ENCODE measurements at regions not wholly inside any gene's neighbourhood (a gene's known extent, or its start where the extent isn't known, plus 50 kb on each side); places are given as distances from the start of the nearest gene placed in this dataset.

GRCh38 chr6:68160348-68160747 is 474.7 kb upstream of the ADGRB3 start:
- no peak for DNase-seq (ENCODE audit: low spot score)
- no peaks in the 10 kb centered on the region for H3K36me3 Mint-ChIP-seq (ENCODE audit: low read depth)
- no peak overlapping the region for H3K4me3 Mint-ChIP-seq (ENCODE audit: unreplicated experiment)
- no peak overlapping the region for H3K27ac Mint-ChIP-seq (ENCODE audit: unreplicated experiment)
- TF ChIP-seq CTCF (IDR thresholded peaks at IDR 0.05): no peak
- no peaks in the 10 kb centered on the region for H3K4me1 Mint-ChIP-seq (ENCODE audit: low read depth)
- H3K9me3 Mint-ChIP-seq (ENCODE audit: low read depth): peaks cover 14% of the 10 kb centered on the region
- H3K27me3 Mint-ChIP-seq (ENCODE audit: low read depth): no peaks in the 10 kb centered on the region

- H3K4me1 Mint-ChIP-seq (ENCODE audit: low read depth): no peaks in the 10 kb centered on the region
- H3K27me3 Mint-ChIP-seq (ENCODE audit: low read depth): no peaks in the 10 kb centered on the region
- TF ChIP-seq CTCF (IDR thresholded peaks at IDR 0.05): no peak
- H3K9me3 Mint-ChIP-seq (ENCODE audit: low read depth): peaks cover 14% of the 10 kb centered on the region
- no peaks in the 10 kb centered on the region for H3K36me3 Mint-ChIP-seq (ENCODE audit: low read depth)
- H3K4me3 Mint-ChIP-seq (ENCODE audit: unreplicated experiment): no peak overlapping the region
- H3K27ac Mint-ChIP-seq (ENCODE audit: unreplicated experiment): no peak overlapping the region
- DNase-seq (ENCODE audit: low spot score): no peak
These were observed 475.6 kb upstream of the ADGRB3 start for GRCh38 chr6:68159433-68159832.

- no peaks in the 10 kb centered on the region for H3K36me3 Mint-ChIP-seq (ENCODE audit: low read depth)
- no peak for TF ChIP-seq CTCF (IDR thresholded peaks at IDR 0.05)
- H3K27me3 Mint-ChIP-seq (ENCODE audit: low read depth): no peaks in the 10 kb centered on the region
- H3K9me3 Mint-ChIP-seq (ENCODE audit: low read depth): peaks cover 18% of the 10 kb centered on the region
- no peaks in the 10 kb centered on the region for H3K4me1 Mint-ChIP-seq (ENCODE audit: low read depth)
- no peak overlapping the region for H3K27ac Mint-ChIP-seq (ENCODE audit: unreplicated experiment)
- no peak for DNase-seq (ENCODE audit: low spot score)
- no peak overlapping the region for H3K4me3 Mint-ChIP-seq (ENCODE audit: unreplicated experiment)
These were observed 476.8 kb upstream of the ADGRB3 start for GRCh38 chr6:68158256-68158655.

- Mint-ChIP-seq H3K36me3 (ENCODE audit: low read depth) (no peaks in the 10 kb centered on the region), H3K9me3 (ENCODE audit: low read depth) (peaks cover 10% of the 10 kb centered on the region), H3K27ac (ENCODE audit: unreplicated experiment) (no peak overlapping the region), H3K27me3 (ENCODE audit: low read depth) (peaks cover 4% of the 10 kb centered on the region), H3K4me1 (ENCODE audit: low read depth) (no peaks in the 10 kb centered on the region), H3K4me3 (ENCODE audit: unreplicated experiment) (no peak overlapping the region)
- TF ChIP-seq CTCF (IDR thresholded peaks at IDR 0.05): no peak
- DNase-seq (ENCODE audit: low spot score): no peak
These were observed 490.4 kb upstream of the ADGRB3 start for GRCh38 chr6:68144667-68145066.

GRCh38 chr6:68141190-68141589 is 493.9 kb upstream of the ADGRB3 start:
- Mint-ChIP-seq H3K36me3 (ENCODE audit: low read depth) (no peaks in the 10 kb centered on the region), H3K4me1 (ENCODE audit: low read depth) (no peaks in the 10 kb centered on the region), H3K4me3 (ENCODE audit: unreplicated experiment) (no peak overlapping the region), H3K9me3 (ENCODE audit: low read depth) (peaks cover 12% of the 10 kb centered on the region), H3K27me3 (ENCODE audit: low read depth) (no peaks in the 10 kb centered on the region), H3K27ac (ENCODE audit: unreplicated experiment) (no peak overlapping the region)
- TF ChIP-seq CTCF (IDR thresholded peaks at IDR 0.05): no peak
- DNase-seq (ENCODE audit: low spot score): no peak
